Skeletal muscle cell (primary cell): ENCODE measurements at regions not wholly inside any gene's neighbourhood (a gene's known extent, or its start where the extent isn't known, plus 50 kb on each side); places are given as distances from the start of the nearest gene placed in this dataset.
"Not testable (repeated sequence)": the region's sequence is repeated elsewhere in the genome, so short reads cannot be mapped to it uniquely, and the experiment has no call there.

Source experiments
- DNase-seq: peaks from one replicate; pipeline ENCODE4 v3.0.0-alpha.2; 2010; ENCODE audit warnings: low read depth
- H3K4me3 ChIP-seq: 2 replicates; pipeline ENCODE4 v1.5.1; 2011; ENCODE audit warnings: low read depth, mild to moderate bottlenecking, control low read depth, low read length, moderate library complexity

DNA sequence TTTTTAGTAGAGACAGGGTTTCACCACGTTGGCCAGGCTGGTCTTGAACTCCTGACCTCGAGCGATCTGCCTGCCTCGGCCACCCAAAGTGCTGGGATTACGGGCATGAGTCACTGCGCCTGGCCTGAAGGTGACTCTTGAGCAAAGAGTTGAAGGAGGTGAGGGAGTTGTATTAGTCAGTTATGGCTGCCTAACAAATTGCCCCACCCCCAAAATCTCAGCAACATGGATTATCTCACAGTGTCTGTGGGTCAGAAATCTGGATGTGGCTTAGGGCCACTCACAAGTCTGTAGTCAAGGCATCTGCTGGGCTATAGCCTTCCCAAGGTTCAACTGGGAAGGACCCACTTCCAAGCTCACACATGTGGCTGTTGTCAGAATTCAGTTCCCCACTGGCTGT, 52.8 kb upstream of the ADGRE5 start:
- no peak for DNase-seq
- H3K4me3 ChIP-seq: no peak overlapping the region

DNA sequence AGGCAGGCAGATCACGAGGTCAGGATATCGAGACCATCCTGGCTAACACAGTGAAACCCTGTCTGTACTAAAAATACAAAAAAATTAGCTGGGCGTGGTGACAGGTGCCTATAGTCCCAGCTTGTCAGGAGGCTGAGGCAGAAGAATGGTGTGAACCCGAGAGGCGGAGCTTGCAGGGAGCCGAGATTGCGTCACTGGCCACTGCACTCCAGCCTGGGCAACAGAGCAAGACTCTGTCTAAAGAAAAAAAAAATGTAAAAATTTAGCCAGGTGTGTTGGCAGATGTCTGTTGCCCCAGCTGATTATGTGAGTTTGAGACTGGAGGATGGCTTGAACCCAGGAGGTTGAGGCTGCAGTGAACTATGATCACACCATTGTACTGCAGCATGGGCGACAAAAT, 54.2 kb upstream of the ADGRE5 start:
- H3K4me3 ChIP-seq, DNase-seq: not testable (repeated sequence)

DNA sequence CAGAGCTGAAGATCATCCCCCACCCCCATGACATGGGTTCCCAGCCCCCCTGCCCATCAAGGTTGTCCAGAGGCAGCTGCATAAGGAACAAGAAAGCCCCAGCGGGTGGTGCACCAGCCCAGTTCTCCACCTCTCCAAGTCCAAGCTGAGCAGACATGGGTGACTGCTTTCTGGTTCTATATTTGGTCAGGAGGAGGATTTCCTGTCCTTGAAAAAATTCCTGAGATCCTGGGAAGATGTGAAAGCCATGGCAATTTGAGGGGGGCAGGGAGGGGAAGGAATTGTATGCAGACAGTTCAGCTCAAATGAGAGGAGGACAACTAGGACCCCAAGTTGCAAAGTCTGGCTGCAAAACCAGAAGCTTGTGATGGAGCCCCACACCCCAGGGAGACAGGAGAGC, 55.4 kb upstream of the ADGRE5 start:
- no peak overlapping the region for H3K4me3 ChIP-seq
- DNase-seq: no peak

DNA sequence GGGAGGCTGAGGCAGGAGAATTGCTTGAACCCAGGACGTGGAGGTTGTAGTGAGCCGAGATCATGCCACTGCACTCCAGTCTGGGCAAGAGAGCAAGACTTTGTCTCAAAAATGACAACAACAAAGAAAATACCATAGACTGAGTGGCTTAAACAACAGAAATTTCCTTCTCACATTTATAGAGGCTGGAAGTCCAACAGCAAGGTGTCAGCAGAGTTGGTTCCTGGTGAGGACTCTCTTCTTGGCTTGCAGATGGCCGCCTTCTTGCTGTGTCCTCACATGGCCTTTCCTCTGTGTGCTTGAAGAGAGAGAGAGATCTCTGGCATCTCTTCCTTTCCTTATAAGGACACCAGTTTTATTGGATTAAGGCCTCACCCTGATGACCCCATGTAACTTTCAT, 56.1 kb upstream of the ADGRE5 start:
- no peak for DNase-seq
- no peak overlapping the region for H3K4me3 ChIP-seq

DNA sequence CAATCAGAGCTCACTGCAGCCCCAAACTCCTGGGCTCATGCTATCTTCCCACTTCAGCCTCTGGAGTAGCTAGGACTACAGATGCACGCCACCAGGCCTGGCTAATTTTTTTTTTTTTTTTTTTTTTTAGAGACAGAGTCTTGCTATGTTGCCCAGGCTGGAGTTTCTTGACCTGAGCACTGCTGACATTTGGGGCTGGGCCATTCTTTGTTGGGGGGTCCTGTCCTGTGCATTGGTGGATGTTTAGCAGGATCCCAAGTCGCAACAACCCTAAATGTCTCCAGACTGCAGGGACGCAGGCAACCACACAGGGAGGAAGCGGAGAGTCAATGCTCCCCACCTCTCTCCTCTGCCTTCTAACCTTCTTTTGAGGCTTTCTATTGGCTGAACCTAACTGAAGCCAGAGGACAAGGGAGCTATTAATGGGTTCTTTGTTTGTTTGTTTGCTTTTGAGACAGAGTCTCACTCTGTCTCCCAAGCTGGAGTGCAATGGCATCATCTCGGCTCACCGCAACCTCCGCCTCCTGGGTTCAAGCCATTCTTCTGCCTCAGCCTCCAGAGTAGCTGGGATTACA, 58.3 kb upstream of the ADGRE5 start:
- no peak overlapping the region for H3K4me3 ChIP-seq
- DNase-seq: no peak

DNA sequence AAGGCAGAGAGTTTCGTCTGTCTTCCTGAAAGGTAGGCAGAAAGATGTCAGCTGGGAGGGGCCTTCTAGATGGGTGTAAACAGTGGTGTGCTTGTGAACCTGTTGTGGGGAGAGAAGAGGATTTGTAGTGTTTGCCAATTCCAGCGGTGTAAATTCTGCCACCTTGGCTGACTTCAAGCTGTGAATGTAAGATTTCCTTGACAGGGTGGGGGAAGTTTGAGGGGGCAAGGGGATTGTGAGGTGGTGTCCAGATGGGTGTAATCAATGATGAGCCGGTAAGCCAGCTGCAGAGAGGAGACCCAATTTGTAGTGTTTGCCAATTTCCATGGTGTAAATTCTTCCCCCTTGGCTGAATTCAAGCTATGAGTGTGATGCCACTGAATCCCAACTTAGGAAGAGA, 61.0 kb upstream of the ADGRE5 start:
- no peak for DNase-seq

DNA sequence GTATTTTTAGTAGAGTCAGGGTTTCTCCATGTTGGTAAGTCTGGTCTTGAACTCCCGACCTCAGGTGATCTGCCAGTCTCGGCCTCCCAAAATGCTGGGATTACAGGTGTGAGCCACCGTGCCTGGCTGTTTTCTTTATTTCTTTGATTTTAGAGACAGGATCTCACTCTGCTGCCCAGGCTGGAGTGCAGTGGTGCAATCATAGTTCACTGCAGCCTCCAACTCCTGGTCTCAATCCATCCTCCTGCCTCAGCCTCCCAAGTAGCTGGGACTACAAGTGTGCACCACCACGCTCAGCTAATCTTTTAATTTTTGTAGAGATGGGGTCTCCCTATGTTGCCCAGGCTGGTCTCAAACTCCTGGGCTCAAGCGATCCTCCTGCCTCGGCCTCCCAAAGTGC, 61.5 kb upstream of the ADGRE5 start:
- DNase-seq: not testable (repeated sequence)

More for the DNA sequence above, 61.0 kb upstream of the ADGRE5 start:
- H3K4me3 ChIP-seq: no peak overlapping the region

DNA sequence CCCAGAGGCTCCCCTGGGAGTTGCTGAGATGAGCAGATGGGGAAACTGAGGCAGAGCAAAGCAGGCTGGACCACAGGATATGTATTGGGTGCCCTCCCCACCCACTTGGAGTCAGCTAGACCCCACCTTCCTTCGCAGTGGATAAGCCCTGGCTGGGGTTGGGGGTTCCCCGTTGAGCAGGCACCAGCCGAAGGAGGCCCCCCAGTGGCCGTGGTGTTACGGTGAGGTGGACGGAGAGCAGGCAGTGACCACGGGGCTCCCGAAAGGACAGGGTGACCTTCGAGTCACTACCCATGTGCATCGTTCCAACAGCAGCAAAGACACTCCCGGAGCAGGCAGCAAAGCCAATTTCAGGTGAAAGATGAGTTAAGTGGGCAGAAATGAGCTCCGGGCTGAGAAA, 62.4 kb upstream of the ADGRE5 start:
- no peak for DNase-seq
- no peak overlapping the region for H3K4me3 ChIP-seq

More for the DNA sequence above, 61.5 kb upstream of the ADGRE5 start:
- not testable (repeated sequence) for H3K4me3 ChIP-seq

DNA sequence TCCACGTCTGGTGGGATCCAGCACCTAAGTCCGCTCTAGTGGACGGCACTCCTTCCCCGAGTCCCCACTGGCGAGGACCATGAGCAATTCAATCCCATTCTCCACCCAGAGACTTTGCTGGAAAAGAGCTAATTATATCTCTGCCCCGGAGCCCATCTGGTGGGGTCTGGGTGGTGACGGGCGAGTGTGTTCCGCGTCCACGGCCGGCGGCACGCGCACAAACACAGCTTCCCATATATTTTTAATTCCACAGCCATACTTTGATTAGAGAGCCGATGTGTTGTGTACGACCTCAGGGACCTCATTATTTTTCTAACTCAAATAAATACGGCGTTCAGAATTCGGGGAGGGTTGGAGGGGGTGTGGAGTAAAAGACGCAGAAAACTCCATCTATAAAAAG, 64.1 kb upstream of the ADGRE5 start:
- DNase-seq: no peak
- H3K4me3 ChIP-seq: no peak overlapping the region

DNA sequence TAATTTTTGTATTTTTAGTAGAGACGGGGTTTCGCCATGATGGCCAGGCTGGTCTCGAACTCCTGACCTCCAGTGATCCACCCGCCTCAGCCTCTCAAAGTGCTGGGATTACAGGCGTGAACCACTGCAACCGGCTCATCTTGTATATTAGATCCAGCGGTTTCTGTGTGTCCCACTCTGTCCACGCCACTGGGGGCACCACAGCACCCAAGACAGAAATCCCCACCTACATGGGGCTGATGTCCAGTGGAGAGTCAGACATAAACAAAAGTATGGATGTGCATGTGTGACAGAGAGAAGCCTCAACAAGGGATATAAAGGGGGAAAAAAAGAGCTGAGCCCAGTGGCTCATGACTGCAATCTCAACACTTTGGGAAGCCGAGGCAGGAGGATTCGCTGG, 65.8 kb upstream of the ADGRE5 start:
- no peak overlapping the region for H3K4me3 ChIP-seq
- DNase-seq: no peak

DNA sequence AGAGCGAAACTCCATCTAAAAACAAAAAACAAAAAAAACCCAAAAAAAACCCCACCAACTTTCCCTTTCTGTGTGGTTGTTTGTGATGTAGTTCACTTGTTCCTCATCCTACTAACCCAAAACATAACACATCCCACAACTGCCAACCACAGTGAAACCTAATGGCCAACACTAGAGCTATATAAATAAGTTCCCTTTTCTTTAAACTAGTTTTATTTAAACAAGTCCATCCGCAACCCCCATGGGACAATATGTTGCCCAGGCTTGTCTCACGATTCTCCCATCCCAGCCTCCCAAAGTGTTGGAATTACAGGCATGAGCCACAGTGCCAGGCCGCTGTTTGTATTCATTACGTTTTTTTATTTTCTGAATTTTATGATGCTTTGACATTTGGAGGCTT, 71.2 kb upstream of the ADGRE5 start:
- DNase-seq: no peak
- H3K4me3 ChIP-seq: no peak overlapping the region

DNA sequence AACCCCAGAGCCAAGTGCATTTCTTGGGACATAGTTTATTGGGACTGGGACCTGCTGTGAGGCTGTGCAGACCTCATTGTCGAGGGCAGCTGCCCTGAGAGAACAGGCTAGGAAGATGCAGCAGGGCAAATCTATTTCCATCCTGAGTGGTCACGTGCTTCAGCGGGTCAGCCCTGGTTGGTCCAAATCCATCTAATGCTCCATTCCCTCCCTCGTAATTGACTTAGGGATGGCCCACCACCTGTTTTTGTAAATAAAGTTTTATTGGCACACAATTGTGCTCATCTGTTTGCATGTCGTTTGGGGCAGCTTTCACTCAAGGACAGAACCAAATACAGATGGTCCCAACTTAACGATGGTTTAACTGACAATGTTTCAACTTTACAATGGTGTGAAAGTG, 75.5 kb upstream of the ADGRE5 start:
- no peak for DNase-seq
- no peak overlapping the region for H3K4me3 ChIP-seq

DNA sequence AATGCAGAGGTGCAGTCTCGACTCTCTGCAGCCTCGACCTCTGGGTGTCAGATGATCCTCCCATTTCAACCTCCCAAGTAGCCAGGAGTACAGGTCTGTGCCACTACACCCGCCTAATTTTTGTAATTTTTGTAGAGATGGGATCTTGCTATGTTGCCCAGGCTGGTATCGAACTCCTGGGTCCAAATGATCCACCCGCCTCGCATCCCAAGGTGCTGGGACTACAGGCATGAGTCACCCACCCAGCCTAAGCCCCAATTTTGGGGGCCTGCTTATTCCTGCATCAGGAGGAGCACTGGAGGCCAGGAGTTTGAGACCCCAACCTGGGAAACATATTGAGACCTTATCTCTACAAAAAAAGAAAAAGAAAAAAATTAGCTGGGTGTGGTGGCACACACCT, 80.1 kb upstream of the ADGRE5 start:
- H3K4me3 ChIP-seq: no peak overlapping the region
- no peak for DNase-seq

DNA sequence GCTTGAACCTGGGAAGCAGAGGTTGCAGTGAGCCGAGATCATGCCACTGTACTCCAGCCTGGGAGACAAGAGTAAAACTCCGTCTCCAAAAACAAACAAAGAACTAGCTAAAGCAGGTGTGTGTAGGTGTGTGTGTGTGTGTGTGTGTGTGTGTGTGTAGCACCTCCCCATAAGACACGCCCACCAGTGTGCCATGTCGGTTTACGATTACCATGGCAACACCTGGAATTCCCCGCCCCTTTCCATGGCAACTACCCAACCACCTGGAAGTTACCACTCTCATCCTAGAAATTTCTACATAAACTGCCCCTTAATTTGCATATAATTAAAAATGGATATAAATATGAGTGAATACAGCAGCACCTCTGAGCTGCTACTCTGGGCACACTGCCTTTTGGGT, 80.9 kb upstream of the ADGRE5 start:
- H3K4me3 ChIP-seq: no peak overlapping the region
- no peak for DNase-seq

DNA sequence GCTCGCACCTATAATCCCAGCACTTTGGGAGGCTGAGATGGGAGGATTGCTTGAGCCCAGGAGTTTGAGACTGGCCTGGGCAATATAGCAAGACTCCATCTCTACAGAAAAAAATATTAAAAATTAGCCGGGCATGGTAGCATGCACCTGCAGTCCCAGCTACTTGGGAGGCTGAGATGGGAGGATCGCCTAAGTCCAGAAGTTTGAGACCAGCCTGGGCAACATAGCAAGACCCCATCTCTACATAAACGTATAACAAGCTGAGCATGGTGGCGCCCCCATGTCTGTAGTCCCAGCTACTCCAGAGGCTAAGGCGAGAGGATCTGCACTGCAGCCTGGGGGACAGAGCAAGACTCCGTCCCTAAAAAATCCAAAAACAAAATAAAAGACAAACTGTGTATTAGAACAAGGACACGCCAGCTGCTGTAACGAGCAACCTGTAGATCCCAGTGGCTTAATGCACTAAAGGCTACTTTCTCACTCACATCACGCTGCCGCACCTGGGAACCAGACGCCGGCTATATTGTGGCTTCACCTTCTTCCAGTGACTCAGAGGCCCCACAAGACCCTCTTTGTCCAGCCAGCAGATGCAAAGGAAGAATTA, 81.9 kb upstream of the ADGRE5 start:
- not testable (repeated sequence) for H3K4me3 ChIP-seq, DNase-seq

DNA sequence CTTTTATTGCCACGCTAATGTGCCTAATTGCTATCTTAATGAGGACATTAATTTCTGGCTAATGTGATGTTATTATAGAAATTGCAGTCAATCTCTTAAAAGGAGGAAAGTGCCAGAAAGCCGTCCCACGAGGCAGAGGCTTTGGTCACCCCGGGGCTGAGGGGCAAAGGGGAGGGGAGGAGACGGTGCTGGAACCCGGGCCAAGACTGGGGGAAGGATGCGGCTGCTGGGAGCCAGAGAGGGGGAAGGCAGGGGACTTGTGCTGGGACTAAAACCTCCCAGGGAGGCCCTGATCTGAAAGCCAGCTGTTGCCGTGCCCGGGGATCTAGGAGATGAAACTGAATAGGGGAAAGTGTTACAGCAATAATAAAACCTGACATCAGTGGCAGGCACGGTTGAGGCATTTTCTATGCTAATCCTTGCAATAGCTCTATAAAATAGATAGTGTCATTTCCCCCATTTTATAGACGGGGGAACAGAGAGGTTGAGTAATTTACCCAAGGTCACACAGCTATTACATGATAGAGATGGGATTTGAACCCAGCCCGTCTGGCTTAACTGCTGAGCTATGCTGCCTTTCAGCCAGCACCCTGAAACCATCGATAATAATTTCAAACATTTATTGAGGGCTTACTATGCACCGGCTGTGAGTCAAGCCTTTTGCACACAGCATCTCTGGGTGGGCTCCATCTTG, 83.2 kb upstream of the ADGRE5 start:
- not testable (repeated sequence) for H3K4me3 ChIP-seq, DNase-seq

DNA sequence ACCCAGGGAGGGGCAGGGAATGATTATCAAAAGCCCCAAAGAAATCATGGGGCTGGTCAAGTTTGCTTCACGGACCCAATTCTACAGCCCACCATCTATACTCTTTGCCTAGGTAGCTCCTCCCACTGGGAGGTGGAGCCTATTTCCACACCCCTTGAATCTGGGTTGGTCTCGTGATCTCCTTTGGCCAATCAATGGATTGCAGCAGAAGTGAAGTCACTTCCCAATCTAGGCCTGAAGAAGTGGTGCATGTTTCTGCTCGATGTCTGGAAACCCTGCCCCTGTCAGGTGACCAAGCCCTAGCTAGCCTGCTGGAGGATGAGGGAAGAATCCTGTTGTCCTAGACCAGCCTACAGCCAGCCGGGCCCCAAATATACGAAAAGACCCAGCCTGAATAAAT, 86.3 kb upstream of the ADGRE5 start:
- not testable (repeated sequence) for H3K4me3 ChIP-seq, DNase-seq

DNA sequence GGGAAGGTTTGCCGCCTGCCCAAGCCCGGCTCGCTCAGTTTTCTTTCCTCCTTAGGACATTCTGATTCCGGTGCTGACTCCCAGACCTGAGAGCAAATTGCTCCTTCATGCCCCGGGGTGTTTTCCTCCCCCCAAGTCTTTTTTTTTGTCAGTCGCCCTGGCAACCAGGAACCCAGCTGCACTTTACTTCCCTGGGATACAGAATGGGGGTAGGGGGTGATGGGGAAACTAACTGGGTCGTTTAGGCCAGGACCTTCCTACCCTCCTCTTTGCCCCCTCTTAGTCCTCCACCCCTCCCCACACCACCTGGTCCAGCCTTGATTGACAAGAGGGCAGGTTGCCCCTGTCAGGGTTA, 87.5 kb upstream of the ADGRE5 start:
- H3K4me3 ChIP-seq, DNase-seq: not testable (repeated sequence)

DNA sequence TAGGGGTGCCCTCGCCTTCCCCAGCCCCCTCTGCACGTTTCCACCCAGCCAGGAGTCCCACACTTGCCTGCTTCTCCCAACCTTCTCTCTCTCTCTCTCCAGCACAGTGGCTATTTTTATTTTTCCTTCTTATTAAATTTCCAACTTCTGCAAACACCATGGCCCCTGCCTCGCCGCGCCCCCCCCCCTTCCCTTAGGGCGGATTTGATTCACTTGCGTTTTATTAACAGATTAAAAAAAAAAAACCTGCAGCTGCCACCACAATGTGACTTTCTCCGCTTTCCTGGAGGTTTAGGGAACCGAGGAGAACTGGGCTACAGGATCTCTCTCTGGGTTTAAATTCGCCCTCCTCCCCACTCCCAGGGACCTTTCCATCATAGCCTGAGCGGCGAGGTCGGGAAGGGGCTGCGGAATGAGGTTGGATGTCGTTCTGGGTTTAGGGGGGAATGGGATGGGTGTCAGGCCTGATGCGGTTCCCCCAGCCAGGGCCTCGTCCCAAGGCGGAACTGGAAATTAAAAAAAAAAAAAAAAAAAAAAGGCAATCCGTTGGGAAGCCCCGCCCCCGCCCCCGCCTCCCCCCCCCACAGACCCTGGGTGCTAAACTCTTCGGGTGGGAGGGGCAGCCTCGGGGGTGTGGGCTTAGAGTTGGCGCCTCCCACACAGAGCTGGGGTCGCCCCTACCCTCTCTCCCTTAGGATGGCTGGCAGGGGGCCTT, 87.3 kb upstream of the ADGRL1 start:
- H3K4me3 ChIP-seq, DNase-seq: not testable (repeated sequence)

DNA sequence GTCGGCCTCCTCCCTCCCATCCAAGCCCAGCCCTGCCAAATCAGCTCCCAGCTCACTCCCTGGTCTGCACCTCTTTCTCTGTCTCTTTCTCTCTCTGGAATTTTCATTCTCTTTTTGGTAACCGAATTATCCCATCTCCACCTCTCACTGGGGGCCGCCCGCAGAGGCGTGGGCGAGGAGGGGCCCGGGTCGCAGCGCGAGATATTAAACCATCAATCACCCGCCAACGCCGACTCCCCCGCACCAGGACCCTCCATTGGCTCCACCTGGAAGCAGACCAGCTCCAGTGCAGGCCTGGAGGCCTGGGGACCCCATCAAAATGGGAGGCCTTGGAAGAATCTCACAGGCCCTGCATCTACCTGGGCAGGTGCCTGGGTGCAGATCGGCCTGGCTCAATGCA, 83.8 kb upstream of the ADGRL1 start:
- DNase-seq, H3K4me3 ChIP-seq: not testable (repeated sequence)

DNA sequence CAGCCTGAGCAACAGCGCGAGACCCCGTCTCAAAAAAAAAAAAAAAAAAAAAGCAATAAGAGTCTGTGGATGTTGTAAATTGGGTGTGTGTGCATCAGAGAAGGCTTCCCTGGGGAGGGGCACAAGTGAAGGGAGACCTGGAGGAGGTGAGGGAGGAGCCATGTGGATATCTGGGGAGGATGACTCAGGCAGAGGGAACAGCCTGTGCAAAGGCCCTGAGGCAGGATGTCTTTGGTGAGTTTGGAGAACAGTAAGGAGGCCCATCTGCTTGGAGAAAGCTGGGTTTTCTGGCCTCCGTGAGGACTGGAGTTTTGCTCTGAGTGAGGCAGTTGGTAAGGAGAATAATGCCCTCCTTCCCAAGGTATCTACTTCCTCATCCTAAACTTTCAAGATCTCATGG, 81.9 kb upstream of the ADGRL1 start:
- not testable (repeated sequence) for DNase-seq, H3K4me3 ChIP-seq
